LNCaP clone FGC (cell line): ENCODE measurements at regions not wholly inside any gene's neighbourhood (a gene's known extent, or its start where the extent isn't known, plus 50 kb on each side); places are given as distances from the start of the nearest gene placed in this dataset.

ENCODE experiments used
- DNase-seq: peaks from one replicate; pipeline ENCODE4 v3.0.0-alpha.2; 2011; ENCODE audit warnings: low read depth
- H3K4me3 ChIP-seq: 2 replicates; pipeline ENCODE4 v1.5.1; 2011; ENCODE audit warnings: mild to moderate bottlenecking, low read depth, low read length, control low read depth
- TF ChIP-seq, protein P1 (sequence below): IDR thresholded peaks from 2 replicates; pipeline ENCODE4 v1.5.1; 2012; ENCODE audit warnings: mild to moderate bottlenecking; ENCODE audit not compliant: control insufficient read depth, insufficient read depth; ENCODE audit errors: extremely low read depth

DNA sequence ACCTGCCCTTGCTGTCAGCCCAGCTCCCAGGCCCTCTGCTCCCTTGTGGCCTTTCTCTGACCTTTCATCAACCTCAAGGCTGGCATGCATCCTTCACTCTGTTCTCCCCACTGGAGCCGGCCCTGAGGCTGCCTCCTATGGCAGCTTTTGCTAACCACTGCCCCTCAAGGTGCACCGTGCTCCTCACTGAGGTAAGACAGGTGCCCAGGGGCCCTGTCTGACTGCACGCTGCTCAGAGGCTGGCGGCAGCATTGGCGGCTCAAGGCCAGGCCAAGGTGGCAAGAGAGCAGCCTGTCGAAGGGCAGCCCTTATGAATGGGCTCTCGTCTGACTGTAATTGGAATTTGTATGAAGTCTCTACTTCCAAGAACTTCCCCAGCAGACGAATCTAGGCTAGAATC is 172.6 kb downstream of the ZNF248 start:
- DNase-seq, result no peak

DNA sequence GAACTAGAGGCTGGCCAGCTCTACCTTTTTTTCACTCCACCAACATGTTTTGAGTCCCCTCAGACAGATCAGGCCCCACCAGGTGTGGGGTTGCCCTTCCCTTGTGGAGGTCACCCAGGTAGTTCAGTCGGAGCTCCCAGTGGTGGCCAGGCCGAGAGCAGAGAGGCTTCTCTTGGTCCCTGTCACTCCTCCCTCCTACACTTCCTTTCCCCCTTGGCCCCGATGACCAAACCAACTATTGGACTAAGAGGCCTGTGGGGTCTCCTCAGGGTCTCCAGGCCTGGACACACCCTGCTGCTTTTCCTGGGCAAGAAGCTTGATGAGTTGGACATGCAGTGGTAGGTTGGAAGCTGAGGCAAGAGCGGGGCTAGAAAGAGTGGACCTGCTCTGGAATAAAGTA is 174.8 kb downstream of the ZNF248 start:
- DNase-seq, result no peak
- TF ChIP-seq, protein P1, sequence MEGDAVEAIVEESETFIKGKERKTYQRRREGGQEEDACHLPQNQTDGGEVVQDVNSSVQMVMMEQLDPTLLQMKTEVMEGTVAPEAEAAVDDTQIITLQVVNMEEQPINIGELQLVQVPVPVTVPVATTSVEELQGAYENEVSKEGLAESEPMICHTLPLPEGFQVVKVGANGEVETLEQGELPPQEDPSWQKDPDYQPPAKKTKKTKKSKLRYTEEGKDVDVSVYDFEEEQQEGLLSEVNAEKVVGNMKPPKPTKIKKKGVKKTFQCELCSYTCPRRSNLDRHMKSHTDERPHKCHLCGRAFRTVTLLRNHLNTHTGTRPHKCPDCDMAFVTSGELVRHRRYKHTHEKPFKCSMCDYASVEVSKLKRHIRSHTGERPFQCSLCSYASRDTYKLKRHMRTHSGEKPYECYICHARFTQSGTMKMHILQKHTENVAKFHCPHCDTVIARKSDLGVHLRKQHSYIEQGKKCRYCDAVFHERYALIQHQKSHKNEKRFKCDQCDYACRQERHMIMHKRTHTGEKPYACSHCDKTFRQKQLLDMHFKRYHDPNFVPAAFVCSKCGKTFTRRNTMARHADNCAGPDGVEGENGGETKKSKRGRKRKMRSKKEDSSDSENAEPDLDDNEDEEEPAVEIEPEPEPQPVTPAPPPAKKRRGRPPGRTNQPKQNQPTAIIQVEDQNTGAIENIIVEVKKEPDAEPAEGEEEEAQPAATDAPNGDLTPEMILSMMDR, result no peak
- no peak overlapping the region for H3K4me3 ChIP-seq

More for the DNA sequence above, 172.6 kb downstream of the ZNF248 start:
- TF ChIP-seq, protein P1, result no peak
- no peak overlapping the region for H3K4me3 ChIP-seq

DNA sequence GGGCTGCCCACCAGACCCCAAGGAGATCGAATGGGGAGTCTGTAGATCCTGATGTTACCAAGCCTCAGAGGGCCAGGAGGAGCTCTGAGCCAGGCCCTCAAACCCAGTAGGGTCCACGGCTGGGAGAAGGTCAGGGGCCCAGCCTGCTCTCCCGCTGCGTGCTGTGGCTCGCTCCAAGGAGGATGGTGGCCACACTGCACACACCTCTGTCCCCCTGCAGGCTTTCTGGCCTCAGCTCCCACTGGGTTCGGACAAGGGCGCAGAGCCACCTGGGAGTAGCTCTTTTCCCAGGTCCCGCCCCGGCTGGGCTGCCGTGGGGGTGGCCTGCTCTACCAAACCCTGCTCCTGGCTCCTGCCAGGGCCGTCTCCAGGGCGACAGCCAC is 175.8 kb downstream of the ZNF248 start:
- TF ChIP-seq, protein P1, result no peak
- no peak overlapping the region for H3K4me3 ChIP-seq
- no peak for DNase-seq

DNA sequence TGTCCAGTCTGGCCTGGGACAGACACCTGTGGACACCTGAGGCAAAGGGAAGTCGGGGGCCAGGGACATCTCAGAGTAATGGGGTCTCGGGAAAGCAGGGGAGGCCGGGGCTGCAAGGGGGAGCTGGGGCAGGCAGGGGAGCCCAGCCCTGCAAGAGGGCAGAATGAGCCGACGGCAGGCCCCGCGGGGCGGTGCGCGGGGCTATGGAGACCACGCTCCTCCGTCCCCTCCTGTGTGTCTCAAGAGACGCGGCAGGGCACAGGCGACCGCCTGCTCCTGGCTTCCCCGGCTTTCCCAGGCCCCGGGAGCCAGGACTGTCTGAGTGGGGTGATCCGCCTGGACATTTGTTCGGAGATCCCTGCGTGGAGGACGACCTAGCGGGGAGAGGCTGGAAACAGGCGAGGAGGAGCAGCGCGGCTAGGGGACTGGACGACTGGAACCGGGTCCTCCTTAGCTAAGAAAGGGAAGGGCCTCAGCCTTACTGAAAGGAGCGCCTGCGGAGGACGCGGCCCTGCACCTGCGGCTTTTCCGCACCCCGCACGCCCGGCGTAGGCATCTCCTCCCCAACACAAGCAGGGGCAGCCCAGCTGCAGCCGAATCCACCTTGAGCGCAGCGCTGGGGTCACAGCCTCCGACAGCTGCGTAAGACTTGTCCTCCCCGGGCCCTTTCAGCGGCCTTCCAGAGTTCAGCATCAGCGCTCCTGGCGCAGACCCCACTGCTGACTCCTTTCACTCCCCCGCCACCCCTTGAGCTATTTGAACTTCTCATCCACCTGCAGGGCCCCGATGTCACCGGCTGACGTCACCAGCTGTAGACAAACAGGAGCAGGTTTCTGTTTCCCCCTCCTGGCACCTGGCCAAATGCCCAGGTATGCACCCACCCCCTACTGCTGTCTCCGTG is 176.4 kb downstream of the ZNF248 start:
- TF ChIP-seq, protein P1, result no peak
- no peak overlapping the region for H3K4me3 ChIP-seq
- DNase-seq, result no peak

DNA sequence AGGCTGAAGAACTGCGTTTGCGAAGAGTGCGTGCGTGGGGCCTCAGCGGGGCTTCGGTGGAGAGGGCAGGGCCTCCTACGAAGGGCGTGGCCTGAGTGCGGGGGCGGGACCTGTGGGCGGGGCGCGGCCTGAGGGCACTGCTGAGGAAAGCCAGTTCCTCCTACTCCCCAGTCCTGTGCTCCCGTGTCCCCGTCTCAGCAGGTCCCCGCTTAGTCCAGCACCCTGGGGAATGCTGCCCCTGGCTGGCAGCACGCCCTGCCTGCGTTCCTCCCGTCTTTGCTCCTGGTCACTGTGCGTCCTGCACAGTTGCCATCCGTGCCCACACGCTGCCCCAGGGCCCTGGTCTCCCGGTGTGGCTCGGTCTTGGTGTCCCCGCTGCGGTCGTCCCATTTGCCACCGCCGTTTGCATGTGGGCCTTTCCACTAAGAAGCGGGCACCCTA is 177.1 kb downstream of the ZNF248 start:
- H3K4me3 ChIP-seq, result no peak overlapping the region
- no peak for DNase-seq
- TF ChIP-seq, protein P1, result no peak

DNA sequence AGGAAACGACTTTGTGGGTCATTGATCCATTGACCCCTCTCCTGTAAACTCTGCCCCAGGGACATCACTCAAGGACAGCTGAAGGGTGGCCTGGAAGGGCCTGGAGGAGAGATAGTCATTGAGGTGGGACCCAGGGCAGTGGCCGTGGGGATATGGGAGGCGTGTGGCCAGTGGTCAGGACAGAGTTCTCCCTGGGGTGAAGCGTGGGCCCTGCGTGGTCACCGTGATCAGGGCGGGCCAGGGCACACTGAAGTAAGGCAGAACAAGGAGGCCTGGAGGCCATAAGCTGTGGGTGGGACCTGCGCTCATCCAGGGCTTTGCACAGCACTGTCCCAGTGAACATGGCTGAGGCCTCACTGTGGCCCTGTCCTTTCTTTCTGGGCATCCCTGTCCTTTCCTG is 177.9 kb downstream of the ZNF248 start:
- H3K4me3 ChIP-seq, result no peak overlapping the region
- TF ChIP-seq, protein P1, result no peak
- no peak for DNase-seq
